ENCODE measurements at regions not wholly inside any gene's neighbourhood (a gene's known extent, or its start where the extent isn't known, plus 50 kb on each side); places are given as distances from the start of the nearest gene placed in this dataset.
"Not testable (repeated sequence)": the region's sequence is repeated elsewhere in the genome, so short reads cannot be mapped to it uniquely, and the experiment has no call there.

DNA sequence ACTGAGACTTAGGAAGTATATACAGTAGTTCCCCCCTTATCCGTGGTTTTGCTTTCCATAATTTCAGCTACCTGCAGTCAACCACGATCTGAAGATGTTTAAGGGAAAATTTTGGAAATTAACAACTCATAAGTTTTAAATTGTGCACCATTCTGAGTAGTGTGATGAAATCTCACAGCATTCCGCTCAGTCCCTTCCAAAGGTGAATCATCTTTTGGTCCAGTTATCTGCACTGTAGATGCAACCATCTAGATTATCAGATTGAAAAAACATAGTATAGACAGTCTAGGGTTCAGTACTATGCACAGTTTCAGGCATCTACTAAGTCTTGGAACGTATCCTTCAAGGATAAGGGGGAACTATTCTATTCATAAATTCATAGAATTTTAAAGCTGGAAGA lies 109.0 kb downstream of the ANXA3 start:
- in situ Hi-C loops (cut with HindIII; ENCODE audit: low pct_unique_long_range_greater_than_20kb, low sequenced_read_pairs) = no loop called here
- DNase-seq (ENCODE audit: low read depth, low spot score) = no peak

DNA sequence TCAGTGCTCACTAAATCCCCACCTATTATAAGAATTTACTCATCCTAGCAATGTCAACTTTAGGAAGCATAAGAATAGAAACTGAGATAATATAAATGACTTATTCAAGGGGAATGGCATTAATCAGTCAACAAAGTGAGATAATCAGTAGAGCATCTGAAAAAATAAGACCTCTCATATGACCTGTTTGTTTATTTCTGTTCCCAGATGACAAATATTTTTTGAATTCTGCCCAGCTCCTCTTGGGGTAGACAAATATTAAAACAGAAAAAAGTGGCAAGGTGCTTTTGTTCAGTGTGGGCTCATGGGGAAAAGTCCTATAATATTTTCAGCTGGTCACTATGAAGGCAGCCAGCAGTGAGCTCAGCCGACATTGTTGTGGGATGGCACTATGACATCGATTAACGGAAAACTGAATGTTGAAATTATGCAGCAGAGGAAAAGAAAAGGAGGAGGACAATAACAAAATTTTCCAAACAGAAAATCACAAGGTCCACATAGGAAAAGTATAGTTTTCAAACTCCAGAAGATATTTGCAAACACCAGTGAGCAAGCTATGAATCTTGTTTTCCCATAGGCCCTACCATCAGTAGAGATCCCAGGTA lies 109.6 kb downstream of the ANXA3 start:
- in situ Hi-C loops (cut with HindIII; ENCODE audit: low pct_unique_long_range_greater_than_20kb, low sequenced_read_pairs) = no loop called here
- DNase-seq (ENCODE audit: low read depth, low spot score) = no peak

DNA sequence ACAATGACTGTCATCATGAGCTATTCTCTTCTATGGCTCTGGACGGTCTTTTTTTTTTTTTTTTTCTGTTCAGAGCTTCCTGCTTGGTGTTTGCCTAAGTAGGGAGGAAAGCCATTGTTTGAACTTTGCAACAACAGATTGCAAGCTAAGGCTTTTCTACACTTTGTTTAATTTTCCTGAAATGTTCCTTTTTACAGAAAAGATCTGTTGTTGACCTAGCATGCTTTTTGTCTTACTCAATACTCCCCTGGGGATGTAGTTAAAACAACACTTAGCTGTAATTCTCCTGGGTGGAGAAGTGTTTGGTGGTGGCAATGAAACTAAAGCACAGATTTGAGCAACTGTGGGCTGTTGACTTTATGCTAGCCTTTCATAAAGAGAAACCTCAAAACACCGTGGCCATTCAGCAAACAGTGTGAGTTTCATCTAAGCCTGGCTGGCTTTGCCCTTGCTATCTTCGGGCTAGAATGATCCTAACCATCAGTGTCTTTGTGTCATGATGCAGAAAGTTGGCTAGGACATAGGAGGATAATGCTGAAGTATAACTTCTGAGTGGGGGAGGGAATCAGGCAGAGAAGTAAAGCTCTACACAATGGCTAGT lies 110.5 kb downstream of the ANXA3 start:
- DNase-seq (ENCODE audit: low read depth, low spot score) = peak; percentile 31
- in situ Hi-C loops (cut with HindIII; ENCODE audit: low pct_unique_long_range_greater_than_20kb, low sequenced_read_pairs) = no loop called here

DNA sequence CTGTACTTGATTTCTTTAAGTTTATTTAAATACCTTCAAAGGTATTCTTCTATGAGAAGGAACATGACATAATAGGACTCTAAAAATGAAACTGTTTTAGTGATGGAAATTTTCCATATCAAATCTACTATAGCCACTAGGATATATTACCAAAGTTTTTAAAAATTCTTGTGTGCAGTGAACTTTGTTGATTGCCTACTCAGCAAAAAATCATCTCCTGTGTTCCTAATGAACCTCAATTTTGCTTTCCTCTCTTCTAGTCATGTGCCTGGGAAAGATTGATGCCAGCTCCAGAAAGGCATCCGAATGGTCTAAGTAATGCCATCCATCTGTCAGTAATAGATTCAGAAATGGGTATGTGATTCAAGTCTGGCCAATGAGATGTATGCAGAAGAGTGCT lies 111.1 kb downstream of the ANXA3 start:
- in situ Hi-C loops (cut with HindIII; ENCODE audit: low pct_unique_long_range_greater_than_20kb, low sequenced_read_pairs) = no loop called here
- DNase-seq (ENCODE audit: low read depth, low spot score) = no peak

DNA sequence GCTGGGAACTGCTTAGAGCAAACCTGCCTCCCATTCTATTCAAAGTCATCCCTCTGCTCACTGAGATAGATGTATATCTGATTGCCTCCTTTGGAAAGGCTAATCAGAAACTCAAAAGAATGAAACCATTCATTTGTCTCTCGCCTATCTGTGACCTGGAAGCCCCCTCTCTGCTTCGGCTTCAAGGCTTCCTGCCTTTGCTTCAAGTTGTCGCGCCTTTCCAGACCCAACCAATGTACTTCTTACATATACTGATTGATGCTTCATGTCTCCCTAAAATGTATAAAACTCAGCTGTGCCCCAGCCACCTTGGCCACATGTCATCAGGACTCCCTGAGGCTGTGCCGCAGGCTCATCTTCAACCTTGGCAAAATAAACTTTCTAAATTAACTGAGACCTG lies 111.9 kb upstream of the BMP2K start:
- in situ Hi-C loops (cut with HindIII; ENCODE audit: low pct_unique_long_range_greater_than_20kb, low sequenced_read_pairs); DNase-seq (ENCODE audit: low read depth, low spot score): not testable (repeated sequence)

DNA sequence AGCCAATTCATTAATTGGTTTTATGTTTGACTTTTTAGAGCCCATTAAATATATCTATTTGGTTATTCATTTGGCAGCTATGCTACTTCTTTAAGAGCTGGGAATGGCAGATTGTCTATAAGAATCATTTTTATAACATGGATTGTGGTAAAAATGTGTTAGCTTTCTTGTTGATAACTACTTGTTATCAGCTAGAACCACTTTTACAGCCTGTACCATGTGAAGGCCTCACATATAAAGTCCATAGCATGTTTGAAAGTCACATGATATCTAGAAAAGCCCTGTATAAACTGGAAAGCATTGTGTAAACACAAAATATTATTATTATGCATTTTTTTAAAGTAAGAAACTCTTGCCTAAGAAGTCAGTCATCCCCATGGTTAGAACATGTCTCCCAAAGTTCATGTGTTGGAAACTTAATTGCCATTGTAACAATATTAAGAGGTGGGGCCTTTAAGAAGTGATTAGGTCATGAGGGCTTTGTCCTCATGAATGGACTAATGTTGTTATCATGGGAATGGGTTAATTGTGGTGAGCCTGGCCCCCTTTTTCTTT lies 110.9 kb upstream of the BMP2K start:
- no peak for DNase-seq (ENCODE audit: low read depth, low spot score)
- in situ Hi-C loops (cut with HindIII; ENCODE audit: low pct_unique_long_range_greater_than_20kb, low sequenced_read_pairs) = no loop called here

DNA sequence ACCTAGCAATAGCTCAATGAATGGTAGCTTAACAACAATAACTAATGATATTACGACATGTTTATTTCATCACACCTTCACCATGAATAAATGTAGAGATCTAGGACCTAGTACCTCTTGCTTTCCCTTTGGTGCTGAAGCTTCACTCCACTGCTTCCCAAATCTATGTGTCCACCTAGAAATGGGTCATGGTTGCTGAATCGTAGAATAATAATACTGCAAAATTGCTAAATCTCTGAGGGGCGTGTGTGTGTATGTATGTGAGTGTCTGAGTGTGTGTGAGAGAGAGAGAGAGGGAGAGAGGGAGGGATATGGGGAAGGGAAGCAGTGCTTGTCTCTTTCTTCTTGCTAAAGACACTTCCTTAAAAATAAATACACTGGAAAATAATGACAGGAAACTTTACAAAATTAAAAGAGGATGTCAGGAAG lies 109.3 kb upstream of the BMP2K start:
- in situ Hi-C loops (cut with HindIII; ENCODE audit: low pct_unique_long_range_greater_than_20kb, low sequenced_read_pairs) = no loop called here
- no peak for DNase-seq (ENCODE audit: low read depth, low spot score)

DNA sequence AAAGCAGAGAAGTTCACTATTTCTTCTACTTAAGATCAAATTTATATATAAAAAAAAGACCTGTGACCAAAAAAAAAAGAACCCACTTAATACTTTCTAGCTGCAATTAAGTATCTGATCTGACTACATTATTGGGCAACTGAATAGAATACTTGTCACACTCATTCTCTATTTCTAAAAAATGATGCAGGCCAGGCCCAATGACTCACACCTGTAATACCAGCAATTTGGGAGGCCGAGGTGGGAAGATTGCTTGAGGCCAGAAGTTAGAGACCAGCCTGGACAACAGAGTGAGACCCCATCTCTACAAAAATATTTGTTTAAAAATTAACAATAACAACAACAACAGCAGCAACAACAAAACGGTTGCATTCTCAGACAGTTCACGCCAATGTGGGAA lies 108.8 kb upstream of the BMP2K start:
- DNase-seq (ENCODE audit: low read depth, low spot score) = no peak
- in situ Hi-C loops (cut with HindIII; ENCODE audit: low pct_unique_long_range_greater_than_20kb, low sequenced_read_pairs) = no loop called here

DNA sequence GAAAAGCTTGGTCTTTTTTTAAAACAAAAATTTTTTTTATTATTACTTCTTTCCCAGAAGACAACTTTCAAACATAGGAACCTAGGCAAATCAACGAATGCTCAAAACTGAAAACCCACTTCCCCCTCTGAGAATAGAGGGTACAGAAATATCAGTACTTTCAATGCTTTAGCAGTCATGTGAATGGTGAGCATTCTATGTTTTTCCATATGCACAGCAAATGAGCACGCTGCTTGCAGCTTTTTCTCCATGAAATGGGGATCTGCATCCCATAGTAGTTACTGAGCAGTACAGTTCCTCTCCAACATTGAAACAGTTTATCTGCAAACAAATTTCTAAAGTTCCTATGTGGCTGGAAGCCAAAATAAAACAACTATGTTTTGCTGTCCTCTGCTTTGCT lies 108.4 kb upstream of the BMP2K start:
- no peak for DNase-seq (ENCODE audit: low read depth, low spot score)
- in situ Hi-C loops (cut with HindIII; ENCODE audit: low pct_unique_long_range_greater_than_20kb, low sequenced_read_pairs) = no loop called here

DNA sequence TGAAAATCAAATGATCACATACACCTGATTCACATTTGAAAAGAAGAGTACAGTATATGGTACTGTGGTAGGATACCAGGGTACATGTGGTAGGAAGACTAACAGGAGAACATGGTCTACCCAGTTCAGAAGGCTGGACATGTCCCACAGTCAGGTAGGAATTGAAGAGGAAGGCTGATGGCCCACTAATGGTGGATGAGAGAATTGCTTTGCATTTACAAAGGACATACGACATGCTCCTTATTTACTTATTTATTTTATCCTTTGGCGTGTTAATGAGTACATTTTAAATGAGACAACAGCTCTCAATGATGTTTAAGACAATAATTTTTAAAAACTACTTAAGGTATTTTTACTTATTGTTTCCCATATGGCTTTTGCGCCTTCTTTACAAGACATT lies 106.7 kb upstream of the BMP2K start:
- in situ Hi-C loops (cut with HindIII; ENCODE audit: low pct_unique_long_range_greater_than_20kb, low sequenced_read_pairs) = no loop called here
- peak; percentile 40 for DNase-seq (ENCODE audit: low read depth, low spot score)

DNA sequence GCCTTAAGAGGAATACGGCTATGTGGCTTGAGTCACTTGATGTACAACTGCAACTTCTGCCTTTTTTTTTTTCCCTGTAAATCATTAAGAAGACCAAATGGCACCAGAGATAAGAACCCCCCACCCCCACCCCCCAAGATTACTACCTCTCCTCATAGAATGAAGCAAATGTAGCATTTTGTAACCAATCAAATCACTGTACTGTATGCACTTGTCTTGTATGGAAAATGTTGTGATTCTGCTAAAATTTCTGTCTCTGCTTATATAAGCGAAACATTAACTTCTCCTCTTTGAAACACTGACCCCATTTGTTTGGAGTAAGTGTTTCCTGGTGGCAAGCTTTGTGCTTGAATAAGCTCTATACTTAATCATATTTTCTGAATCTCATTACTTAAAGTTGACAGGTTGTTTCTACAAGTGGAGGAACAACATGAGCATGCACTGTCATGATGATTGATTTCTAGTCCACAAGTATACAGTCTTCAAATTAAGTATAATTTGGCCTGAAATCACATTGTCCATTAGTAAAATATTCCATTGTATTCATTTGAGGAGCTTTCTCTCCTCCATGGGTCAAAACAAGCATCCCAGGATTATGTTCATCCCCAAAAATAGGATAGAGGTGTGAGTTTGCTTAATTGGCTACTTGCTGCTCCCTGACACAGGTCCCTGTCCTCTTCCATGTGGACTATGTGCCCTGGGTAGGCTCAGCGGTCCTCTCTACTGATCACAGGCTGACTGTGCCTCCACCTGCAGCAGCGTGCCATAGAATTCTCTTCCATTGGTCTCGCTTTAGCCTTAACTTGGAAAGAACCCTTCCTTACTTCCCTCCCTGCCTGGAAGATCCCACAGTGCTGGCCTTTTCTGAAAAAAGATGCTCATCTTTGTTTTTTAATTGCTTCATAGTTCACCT lies 104.0 kb upstream of the BMP2K start:
- in situ Hi-C loops (cut with HindIII; ENCODE audit: low pct_unique_long_range_greater_than_20kb, low sequenced_read_pairs) = no loop called here
- DNase-seq (ENCODE audit: low read depth, low spot score) = no peak

DNA sequence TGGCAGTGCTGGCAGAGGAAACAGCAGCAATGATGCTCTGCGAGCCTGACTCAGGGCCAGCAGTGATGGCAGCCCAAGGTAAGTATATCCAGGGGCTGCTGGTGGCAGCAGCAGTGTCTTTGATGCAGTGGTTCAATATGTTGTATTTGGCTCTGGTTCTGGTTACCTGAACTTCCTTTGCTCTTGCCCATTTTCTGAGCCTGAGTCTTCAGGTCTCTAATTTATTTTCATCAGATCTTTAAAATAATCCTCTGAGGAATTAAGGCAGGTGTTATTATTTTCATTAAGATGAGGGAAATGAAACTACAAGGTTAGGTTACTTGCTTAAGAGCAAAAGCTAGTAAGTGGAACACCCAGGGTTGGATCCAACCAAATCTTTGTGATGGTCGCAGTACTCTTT lies 102.8 kb upstream of the BMP2K start:
- in situ Hi-C loops (cut with HindIII; ENCODE audit: low pct_unique_long_range_greater_than_20kb, low sequenced_read_pairs) = no loop called here
- DNase-seq (ENCODE audit: low read depth, low spot score) = no peak

DNA sequence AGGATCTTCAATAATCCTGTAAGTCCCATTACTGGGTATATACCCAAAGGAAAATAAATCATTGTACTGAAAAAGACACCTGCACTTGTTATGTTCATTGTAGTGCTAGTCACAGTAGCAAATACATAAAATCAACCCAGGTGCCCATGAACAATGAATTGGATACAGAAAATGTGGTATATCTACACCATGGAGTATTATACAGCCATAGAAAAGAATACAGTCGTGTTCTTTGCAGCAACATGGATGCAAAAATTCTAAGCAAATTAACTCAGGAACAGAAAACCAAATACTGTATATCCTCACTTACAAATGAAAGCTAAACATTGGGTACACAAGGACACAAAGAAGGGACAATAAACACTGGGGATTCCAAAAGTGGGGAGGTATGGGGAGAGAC lies 100.8 kb upstream of the BMP2K start:
- in situ Hi-C loops (cut with HindIII; ENCODE audit: low pct_unique_long_range_greater_than_20kb, low sequenced_read_pairs) = no loop called here
- no peak for DNase-seq (ENCODE audit: low read depth, low spot score)

DNA sequence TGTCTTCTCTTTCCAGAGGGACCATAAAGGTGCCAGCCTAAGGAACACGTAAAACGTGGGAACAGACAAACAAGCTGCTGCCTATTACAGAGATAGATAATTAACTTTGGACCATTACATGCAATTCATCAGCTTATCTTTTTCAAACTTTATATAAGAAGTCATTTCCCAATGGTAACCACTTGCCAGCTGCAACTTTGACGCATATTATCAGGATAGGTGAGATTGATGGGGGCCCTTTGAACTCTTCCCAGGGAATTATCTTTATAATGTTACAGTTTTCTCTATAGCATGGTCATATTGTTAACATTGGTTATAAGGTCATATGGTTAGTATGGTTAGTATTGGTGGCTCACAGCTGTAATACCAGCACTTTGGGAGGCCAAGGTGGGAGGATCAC lies 94.1 kb upstream of the BMP2K start:
- in situ Hi-C loops (cut with HindIII; ENCODE audit: low pct_unique_long_range_greater_than_20kb, low sequenced_read_pairs) = no loop called here
- no peak for DNase-seq (ENCODE audit: low read depth, low spot score)

DNA sequence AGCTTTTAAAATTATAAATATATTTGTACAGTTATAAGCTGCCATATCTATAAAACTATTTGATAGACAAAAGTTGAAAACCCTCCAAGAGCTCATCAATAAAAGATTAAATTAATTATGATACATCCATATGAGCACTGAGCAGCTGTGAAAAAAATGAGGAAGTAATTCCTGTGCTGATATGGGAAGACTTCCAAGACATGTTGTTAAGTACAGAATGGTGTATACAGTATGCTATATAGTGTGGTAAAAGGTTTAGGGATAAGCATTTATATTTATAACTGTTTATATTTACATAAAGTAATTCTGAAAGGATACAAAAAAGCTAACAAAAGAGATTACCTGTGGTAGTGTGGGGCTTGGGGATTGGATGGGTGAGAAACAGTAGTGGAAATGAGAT lies 92.8 kb upstream of the BMP2K start:
- in situ Hi-C loops (cut with HindIII; ENCODE audit: low pct_unique_long_range_greater_than_20kb, low sequenced_read_pairs) = no loop called here
- no peak for DNase-seq (ENCODE audit: low read depth, low spot score)

DNA sequence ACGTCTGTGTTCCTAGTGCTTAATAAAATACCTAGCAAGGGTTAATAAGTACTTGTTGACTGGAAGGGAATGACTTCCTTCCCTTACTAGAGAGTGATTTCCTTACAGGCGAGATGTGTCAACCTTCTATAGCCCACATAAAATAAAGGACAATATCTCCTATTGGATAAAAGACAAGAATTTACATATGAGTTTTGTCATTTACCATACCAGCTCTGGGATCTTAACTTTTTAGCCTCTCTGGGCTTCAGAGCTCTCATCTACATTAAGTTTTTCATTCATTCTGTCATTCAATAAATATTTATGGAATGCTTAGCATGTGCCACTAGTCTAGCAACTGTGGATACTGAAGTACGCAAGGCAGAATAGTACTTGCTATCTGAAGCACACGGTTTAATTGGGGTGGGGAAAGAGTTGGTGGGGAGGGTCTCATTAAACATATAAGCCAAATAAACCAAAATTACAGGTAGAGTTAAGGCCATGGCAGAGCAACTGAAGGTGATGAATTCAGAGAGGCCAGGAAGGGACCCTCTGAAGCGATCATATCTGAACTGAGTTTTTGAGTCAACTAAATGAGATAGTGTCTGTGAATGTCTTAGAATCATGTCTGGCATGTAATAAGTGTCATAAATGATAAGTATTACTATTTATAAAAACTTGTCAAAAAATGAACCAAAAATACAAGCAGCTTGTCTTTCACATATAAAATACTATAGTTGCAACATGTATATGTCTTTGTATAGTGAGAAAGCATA lies 91.6 kb upstream of the BMP2K start:
- no peak for DNase-seq (ENCODE audit: low read depth, low spot score)
- in situ Hi-C loops (cut with HindIII; ENCODE audit: low pct_unique_long_range_greater_than_20kb, low sequenced_read_pairs) = no loop called here

DNA sequence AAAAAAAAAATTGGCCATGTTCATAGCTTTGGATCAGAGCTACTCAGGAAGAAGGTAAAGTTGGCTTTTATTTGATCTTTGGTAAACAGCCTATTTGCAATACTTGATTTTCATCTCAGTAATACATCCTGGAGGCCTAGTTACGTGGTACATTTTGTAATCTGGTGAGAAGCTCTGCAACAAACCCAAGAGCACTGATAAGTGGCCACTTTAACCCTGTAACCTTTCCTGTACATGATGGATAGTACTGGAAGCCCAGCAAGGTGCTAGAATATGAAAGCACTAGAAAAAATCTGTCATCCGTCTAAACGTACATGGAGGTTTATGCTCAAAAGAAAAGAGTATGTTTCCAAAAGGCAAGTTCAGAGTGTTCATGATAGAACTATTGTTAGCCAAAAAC lies 88.3 kb upstream of the BMP2K start:
- no peak for DNase-seq (ENCODE audit: low read depth, low spot score)
- in situ Hi-C loops (cut with HindIII; ENCODE audit: low pct_unique_long_range_greater_than_20kb, low sequenced_read_pairs) = no loop called here

DNA sequence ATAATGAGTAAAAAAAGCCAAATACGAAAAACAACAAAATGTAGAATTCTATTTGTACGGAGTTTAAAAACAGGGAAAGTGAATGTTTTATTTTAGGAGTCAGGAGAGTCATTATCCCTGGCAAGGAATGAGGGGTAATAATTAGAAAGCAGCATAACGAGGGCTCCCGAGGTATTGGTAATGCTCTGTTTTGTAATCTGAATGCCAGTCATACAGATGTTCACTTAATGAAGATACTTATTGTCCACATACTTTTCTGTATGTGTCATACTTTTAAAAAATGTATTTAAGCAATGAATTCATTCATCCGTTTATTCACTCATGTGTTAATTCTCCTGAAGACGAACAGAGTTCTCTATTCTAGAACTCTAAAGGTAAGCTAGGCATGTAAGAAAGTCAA lies 87.8 kb upstream of the BMP2K start:
- in situ Hi-C loops (cut with HindIII; ENCODE audit: low pct_unique_long_range_greater_than_20kb, low sequenced_read_pairs) = no loop called here
- DNase-seq (ENCODE audit: low read depth, low spot score) = no peak

Measured in SK-MEL-5 (cell line).